ENCODE measurements at regions not wholly inside any gene's neighbourhood (a gene's known extent, or its start where the extent isn't known, plus 50 kb on each side); places are given as distances from the start of the nearest gene placed in this dataset.

DNA sequence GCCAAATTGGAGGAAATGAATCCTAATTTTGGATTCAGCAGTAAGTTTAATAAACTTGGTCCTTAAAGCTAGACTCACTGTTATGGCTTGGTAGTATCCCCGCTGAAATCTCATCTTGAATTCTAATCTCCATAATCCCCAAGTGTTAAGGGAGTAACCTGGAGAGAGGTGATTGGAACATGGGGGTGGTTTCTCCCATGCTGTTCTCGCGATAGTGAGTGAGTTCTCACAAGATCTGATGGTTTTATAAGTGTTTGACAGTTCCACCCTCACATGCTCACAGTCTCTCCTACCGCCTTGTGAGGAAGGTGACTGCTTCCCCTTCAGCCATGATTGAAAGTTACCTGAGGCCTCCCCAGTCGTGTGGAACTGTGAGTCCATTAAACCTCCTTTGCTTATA, 824.5 kb upstream of the WWC1 start:
- WGBS, 5 donors, result 56 to 78% (median 65%) methylated on average over 5 of the region's 5 CpGs
- TF ChIP-seq, protein P1, sequence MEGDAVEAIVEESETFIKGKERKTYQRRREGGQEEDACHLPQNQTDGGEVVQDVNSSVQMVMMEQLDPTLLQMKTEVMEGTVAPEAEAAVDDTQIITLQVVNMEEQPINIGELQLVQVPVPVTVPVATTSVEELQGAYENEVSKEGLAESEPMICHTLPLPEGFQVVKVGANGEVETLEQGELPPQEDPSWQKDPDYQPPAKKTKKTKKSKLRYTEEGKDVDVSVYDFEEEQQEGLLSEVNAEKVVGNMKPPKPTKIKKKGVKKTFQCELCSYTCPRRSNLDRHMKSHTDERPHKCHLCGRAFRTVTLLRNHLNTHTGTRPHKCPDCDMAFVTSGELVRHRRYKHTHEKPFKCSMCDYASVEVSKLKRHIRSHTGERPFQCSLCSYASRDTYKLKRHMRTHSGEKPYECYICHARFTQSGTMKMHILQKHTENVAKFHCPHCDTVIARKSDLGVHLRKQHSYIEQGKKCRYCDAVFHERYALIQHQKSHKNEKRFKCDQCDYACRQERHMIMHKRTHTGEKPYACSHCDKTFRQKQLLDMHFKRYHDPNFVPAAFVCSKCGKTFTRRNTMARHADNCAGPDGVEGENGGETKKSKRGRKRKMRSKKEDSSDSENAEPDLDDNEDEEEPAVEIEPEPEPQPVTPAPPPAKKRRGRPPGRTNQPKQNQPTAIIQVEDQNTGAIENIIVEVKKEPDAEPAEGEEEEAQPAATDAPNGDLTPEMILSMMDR (IDR thresholded peaks at IDR 0.05 in 8 of 11, conservative IDR thresholded peaks at IDR 0.05 in 3 of 11), result no peak
- TF ChIP-seq POLR2AphosphoS5 (IDR thresholded peaks at IDR 0.05) (no peak), POLR2A (IDR thresholded peaks at IDR 0.05) (no peak)
- intact Hi-C loops (cut with DNase I; ENCODE audit: low total_unique reads), result no loop called here
- no peak for DNase-seq
- H3K27ac ChIP-seq, result no peak overlapping the region
- H3K27me3 ChIP-seq (replicated peaks in 1 of 7), result no peaks in the 10 kb centered on the region
- no peaks in the 10 kb centered on the region for H3K4me1 ChIP-seq
- H3K9me3 ChIP-seq, result peaks cover 0 to 20% (median 16%) of the 10 kb centered on the region in 8 donors
- no peaks in the 10 kb centered on the region for H3K36me3 ChIP-seq
- H3K4me3 ChIP-seq, result no peak overlapping the region

GRCh38 chr5:167472566-167473108, 818.8 kb upstream of the WWC1 start:
- no peak for DNase-seq
- no peaks in the 10 kb centered on the region for H3K27me3 ChIP-seq (replicated peaks in 1 of 7)
- H3K27ac ChIP-seq, result no peak overlapping the region
- TF ChIP-seq POLR2AphosphoS5 (IDR thresholded peaks at IDR 0.05), result no peak
- intact Hi-C loops (cut with DNase I; ENCODE audit: low total_unique reads), result no loop called here
- no peaks in the 10 kb centered on the region for H3K4me1 ChIP-seq
- no peak overlapping the region for H3K4me3 ChIP-seq
- H3K36me3 ChIP-seq, result no peaks in the 10 kb centered on the region
- H3K9me3 ChIP-seq, result no peaks in the 10 kb centered on the region
- 62 to 79% (median 69%) methylated on average over 5 of the region's 5 CpGs for WGBS, 5 donors

GRCh38 chr5:167478188-167478587, 813.3 kb upstream of the WWC1 start:
- TF ChIP-seq, protein P1 (IDR thresholded peaks at IDR 0.05 in 8 of 11, conservative IDR thresholded peaks at IDR 0.05 in 3 of 11), result no peak
- TF ChIP-seq POLR2AphosphoS5 (IDR thresholded peaks at IDR 0.05) (no peak), POLR2A (IDR thresholded peaks at IDR 0.05) (no peak)
- H3K27ac ChIP-seq, result no peak overlapping the region
- no peaks in the 10 kb centered on the region for H3K36me3 ChIP-seq
- H3K4me1 ChIP-seq, result no peaks in the 10 kb centered on the region
- H3K4me3 ChIP-seq, result no peak overlapping the region
- WGBS, 5 donors, result 23 to 37% (median 26%) methylated on average over 2 of the region's 2 CpGs
- DNase-seq, result no peak
- H3K9me3 ChIP-seq, result no peaks in the 10 kb centered on the region
- no peaks in the 10 kb centered on the region for H3K27me3 ChIP-seq (replicated peaks in 1 of 7)
- intact Hi-C loops (cut with DNase I; ENCODE audit: low total_unique reads), result no loop called here

DNA sequence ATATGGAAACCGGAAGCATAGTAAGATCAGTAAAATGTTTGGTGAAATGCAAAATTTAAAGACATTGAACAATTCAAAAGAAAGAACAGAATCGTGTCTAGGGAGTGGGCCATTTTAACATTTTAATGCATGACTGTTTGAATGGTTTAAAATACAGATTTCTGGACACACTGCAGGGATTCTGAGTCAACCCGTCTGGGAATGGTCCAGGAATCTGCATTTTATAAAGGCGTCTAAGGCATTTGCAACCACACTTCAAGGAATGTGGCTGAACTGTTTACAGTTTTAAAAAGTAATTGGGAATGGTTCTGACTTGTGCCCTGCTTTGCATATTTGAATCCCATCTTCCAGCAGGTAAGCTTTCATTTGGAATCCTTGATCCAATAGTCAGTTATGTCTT, 811.7 kb upstream of the WWC1 start:
- Histone ChIP-seq H3K4me1 (no peaks in the 10 kb centered on the region), H3K27ac (no peak overlapping the region), H3K9me3 (peaks cover 0 to 7% (median 0%) of the 10 kb centered on the region in 8 donors), H3K36me3 (no peaks in the 10 kb centered on the region), H3K27me3 (replicated peaks in 1 of 7) (no peaks in the 10 kb centered on the region), H3K4me3 (no peak overlapping the region)
- intact Hi-C loops (cut with DNase I; ENCODE audit: low total_unique reads), result no loop called here
- no peak for DNase-seq
- TF ChIP-seq POLR2AphosphoS5 (IDR thresholded peaks at IDR 0.05), result no peak
- TF ChIP-seq POLR2A (IDR thresholded peaks at IDR 0.05), result no peak
- TF ChIP-seq, protein P1 (IDR thresholded peaks at IDR 0.05 in 8 of 11, conservative IDR thresholded peaks at IDR 0.05 in 3 of 11), result no peak
- 76 to 89% (median 80%) methylated on average over 4 of the region's 4 CpGs for WGBS, 5 donors

- Histone ChIP-seq H3K9me3 (peaks cover 0 to 7% (median 0%) of the 10 kb centered on the region in 8 donors), H3K4me3 (no peak overlapping the region), H3K27me3 (replicated peaks in 1 of 7) (no peaks in the 10 kb centered on the region), H3K36me3 (no peaks in the 10 kb centered on the region), H3K4me1 (no peaks in the 10 kb centered on the region), H3K27ac (no peak overlapping the region)
- 85 to 90% (median 86%) methylated on average over 8 of the region's 8 CpGs for WGBS, 5 donors
- intact Hi-C loops (cut with DNase I; ENCODE audit: low total_unique reads), result no loop called here
- no peak for DNase-seq
- TF ChIP-seq POLR2AphosphoS5 (IDR thresholded peaks at IDR 0.05) (no peak), POLR2A (IDR thresholded peaks at IDR 0.05) (no peak)
- TF ChIP-seq, protein P1 (IDR thresholded peaks at IDR 0.05 in 8 of 11, conservative IDR thresholded peaks at IDR 0.05 in 3 of 11), result no peak
Observed at GRCh38 chr5:167481345-167481744, 810.1 kb upstream of the WWC1 start.
